GM04504 (cell line): ENCODE measurements at regions not wholly inside any gene's neighbourhood (a gene's known extent, or its start where the extent isn't known, plus 50 kb on each side); places are given as distances from the start of the nearest gene placed in this dataset.
"Not testable (repeated sequence)": the region's sequence is repeated elsewhere in the genome, so short reads cannot be mapped to it uniquely, and the experiment has no call there.

Experiments used
- DNase-seq: peaks from one replicate; pipeline ENCODE4 v3.0.0-alpha.2; 2012; ENCODE audit warnings: low read depth

DNA sequence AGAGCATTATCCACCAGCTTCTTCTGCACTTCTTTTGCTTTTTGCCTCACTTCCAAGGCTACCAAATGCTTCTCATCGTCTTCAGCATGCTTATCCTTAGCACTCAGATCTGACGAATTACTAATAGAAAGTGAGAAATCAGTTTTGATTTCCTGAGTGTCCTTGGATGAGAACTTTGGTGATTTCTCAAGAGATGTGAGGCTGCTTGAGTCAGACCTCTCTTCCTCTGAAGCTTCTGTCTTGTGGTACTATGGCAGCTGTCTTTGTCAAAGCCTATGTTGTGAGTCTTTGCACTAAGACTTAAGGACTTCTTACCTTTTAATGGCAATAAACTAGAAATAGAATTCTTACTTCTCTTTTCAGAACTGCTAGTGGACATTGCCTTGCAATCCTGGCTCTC is 169.9 kb downstream of the CPE start:
- DNase-seq: no peak

DNA sequence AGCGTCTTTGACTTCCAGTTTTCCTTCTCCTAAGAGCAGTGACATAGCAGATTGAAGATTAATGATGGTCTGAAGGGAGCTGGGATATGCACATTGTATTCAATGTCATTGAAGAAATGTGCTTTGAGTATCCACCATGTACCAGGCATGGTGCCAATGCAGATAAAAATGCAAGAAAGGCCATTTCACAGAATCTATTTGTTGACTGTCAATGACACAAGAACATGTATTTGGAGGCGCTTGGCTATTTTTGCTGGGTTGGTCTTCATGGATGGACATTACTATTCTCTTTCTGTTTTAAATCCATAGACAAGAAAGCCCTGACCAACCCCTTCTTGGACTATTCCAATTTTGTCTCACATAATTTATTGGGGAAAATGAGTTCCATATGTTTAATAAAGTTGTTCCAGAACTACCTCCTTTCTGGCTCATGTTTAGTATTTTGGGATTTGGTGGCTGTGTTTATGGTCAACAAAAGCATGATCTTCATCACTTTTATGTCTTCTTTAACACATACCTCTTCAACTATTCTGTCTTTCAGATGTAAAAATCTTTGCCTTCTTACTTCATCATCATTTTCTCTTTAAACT is 174.5 kb downstream of the CPE start:
- no peak for DNase-seq

DNA sequence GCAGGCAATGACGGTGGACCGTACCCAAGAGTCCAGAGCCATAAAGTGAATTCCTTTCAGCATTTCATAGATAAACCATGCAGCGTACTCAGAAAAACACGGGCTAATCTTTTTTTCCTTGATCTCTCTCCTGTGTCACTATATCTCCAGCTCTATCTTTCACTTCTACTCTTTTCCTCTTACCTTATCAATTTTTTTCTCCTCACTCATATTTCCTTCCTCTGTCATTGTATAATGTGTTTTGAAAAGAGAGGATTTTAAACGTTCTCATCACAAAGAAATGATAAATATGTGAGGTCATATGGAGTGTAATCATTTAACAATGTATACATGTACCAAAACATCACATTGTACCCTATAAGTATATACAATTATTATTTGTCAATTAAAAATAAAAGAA is 176.5 kb downstream of the CPE start:
- DNase-seq: no peak

- DNase-seq: no peak
Measured at GRCh38 chr4:165556383-165556782, 177.6 kb downstream of the CPE start.

GRCh38 chr4:165560941-165561340 is 182.1 kb downstream of the CPE start:
- DNase-seq: no peak

GRCh38 chr4:165563851-165564250 is 185.0 kb downstream of the CPE start:
- no peak for DNase-seq

DNA sequence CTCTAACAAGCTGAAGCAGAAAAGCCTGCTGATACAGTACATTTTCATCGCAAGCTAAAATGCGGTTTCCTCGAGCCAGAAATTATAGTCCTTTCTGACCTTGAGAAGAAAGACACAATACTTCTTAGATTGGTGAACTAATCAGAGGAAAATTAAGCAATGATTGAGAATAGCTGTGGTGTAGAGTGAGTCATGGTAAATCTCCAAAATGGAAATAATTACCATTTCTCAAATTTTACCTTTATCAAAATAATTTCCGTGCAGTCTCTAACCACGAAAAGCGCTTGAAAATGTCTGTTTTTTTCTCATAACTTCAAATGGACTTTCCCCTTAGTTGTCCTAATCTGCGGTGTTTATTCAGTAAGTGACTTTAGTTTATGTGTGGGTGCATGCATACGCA is 190.2 kb downstream of the CPE start:
- DNase-seq: no peak

- DNase-seq: not testable (repeated sequence)
Measured at GRCh38 chr4:165571476-165571875, 192.7 kb downstream of the CPE start.

GRCh38 chr4:165580351-165580905 is 201.6 kb downstream of the CPE start:
- DNase-seq: peak; percentile 10

- no peak for DNase-seq
Measured at GRCh38 chr4:165583341-165583740, 204.5 kb downstream of the CPE start.

- DNase-seq: no peak
Measured at GRCh38 chr4:165584916-165585315, 206.1 kb downstream of the CPE start.

DNA sequence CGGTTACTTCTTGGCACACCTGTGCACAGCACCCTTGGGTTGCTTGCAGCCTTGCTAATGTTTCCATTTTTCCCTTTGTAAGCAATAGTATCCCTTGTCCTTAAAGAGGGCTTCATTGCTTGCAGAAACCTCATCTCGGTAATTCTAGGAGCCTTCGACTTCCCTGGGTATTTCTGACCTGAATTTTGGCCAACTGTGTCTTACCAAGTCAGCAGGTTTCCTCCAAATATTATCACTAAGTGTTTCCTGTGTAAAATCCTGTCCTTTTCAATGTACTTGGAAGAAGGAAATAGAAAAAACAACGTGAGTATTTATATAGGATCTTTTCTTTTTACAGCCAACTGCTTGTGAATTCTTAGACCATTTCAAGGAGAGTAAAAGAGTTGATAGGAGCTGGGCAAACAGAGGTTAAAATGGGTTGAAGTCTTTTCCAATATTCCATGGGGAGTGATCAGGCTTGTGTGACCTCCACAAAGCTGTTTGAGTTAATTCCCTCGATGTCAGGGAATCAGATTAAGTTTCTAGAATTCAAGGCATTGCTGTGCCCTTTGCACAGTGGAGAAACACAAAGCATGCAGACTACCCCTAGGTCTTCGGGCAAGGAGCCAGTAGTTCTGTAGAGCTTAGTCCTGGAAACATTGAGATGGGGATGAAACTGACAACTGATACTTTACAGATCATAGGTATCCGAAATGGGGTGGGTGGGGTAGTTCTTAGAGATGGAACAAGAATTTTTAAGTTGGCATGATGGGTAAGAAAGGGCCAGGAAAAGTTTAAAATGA is 209.9 kb downstream of the CPE start:
- DNase-seq: no peak

- no peak for DNase-seq
Measured at GRCh38 chr4:165592386-165592785, 213.6 kb downstream of the CPE start.

DNA sequence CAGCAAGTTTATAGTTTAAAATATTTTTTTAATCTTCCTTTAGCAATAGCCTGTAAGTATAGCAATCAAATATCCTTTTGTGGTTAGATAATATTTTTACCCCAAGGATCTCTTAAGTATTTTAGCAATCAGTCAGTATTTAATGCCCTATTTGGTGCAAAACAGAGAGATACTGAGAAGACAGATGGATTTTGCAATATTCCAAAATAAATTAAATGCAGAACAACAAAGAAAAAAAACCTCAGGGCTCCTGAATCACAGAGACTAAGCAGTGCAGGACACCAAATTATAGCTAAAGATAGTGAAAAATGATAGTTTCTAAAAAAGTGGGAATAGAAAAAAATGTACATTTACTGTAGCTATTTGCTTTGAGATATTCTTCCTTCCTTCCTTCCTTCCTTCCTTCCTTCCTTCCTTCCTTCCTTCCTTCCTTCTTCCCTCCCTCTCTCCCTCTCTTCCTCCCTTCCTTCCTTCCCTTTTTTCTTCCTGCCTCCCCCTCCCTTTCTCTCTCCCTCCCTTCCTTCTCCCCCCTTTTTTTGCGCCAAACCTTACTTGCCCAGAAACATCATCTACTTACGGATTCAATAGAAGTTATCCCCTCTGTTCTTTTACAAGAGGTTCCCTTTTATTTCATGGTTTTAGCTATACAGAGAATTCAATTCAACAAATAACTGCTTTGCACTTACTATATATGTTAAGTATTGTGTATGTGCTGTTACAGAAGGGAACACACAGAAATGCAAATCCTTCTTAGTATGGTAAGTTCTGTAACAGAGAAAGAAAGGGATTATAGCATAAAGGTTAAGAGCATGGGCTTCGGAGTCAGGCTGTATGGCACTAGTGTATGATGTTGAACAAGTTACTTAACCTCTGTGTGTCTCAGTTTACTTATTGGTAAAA is 219.0 kb downstream of the CPE start:
- no peak for DNase-seq

DNA sequence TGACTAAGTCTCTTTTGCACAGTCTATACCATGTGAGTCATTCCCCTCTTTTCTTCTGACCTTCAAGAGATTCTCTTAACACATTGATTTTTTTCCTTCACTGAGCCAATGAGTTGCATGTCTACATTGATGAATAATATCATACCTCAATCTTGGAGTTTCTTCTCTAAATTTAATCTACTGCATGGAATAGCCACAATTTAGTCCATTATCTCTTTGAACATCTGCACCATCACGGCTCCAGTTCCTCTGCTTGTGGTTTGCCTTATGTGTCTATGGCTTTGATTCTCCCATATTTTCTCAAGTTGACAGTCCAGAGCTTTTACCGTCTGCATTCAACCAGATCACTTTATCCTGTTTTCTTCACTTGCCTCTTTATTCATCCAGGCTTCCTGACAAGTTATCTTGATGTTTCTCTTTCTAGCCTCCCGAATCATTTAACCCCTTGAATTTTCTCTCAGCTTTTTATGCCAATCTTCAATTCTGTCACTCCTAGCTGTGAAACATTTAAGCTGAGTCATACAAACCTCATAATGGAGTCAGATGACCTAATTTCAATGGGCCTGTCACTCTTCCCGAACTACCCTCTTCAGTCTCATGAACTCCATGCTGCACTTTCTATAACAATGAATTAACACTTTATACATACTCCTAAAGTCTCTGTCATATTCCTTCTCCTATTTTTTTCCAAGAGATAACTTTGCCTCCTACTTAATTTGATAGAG is 222.3 kb downstream of the CPE start:
- DNase-seq: no peak

DNA sequence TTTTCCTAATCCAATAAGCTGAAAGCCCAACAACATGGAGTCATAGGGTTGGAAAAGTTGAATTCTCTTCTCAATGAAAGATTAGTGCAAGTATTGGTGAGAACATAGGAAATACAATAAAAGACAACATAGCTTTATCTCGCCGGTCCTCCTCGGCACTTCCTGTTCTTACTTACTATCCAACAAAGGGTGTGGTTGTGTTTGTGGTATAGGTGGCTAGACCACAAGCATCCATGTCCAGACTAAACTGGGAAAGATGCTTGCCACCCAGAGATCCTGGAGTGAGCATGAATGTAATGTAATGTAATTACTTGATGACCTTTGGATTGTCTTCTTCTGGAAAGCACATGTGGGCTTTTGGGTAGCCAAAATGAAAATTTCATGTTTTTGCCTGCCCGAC is 223.8 kb downstream of the CPE start:
- DNase-seq: no peak

- no peak for DNase-seq
Measured at GRCh38 chr4:165604181-165604580, 225.4 kb downstream of the CPE start.

- no peak for DNase-seq
Measured at GRCh38 chr4:165605811-165606210, 227.0 kb downstream of the CPE start.

DNA sequence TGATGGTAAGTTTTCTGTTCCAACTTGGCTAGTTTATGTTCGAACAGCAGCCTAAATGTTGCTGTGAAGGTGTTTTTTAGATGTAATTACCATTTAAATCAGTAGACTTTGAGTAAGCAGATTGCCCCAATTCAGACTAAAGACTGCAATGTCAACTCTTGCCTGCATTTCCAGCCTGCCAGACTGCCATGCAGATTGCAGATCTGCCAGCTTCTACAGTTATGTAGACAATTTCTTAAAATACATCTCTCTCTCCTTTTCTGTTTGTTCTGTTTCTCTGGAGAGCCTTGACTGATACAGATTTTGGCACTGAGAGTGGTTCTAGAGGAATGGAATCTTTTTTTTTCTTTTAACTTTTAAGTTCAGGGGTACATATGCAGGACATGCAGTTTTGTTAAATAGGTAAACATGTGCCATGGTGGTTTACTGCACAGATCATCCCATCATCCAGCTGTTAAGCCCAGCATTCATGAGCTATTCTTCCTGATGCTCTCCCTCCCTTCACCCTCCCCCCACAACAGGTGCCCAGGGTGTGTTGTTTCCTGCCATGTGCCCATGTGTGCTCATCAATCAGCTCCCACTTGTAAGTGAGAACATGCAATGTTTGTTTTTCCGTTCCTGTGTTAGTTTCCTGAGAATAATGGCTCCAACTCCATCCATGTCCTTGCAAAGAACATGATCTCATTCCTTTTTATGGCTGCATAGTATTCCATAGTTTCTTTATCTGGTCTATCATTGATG is 227.8 kb downstream of the CPE start:
- DNase-seq: no peak

DNA sequence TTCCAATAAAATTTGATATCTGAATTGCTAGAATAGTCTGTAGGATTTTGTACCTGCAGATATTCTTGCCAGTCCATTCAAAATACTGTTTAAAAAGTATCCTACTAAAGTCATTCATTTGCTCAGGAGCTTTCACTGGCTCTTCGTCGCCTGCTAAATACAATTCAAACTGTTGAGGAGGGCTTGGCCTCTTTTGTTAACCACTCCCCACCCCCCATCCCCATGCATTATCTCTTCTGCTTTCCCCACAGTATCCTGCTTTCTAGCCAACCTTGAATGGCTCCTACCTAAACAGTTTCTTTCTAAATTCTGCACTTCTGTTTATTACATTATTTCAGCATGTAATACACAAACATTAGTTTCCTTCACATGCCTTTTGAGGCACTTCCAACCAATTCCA is 230.8 kb downstream of the CPE start:
- DNase-seq: no peak
